SH-SY5Y (cell line): ENCODE measurements at regions not wholly inside any gene's neighbourhood (a gene's known extent, or its start where the extent isn't known, plus 50 kb on each side); places are given as distances from the start of the nearest gene placed in this dataset.

Experiments
- GATA2 ChIP-seq: IDR thresholded peaks from 2 replicates; pipeline ENCODE4 v1.6.1; 2011; ENCODE audit warnings: mild to moderate bottlenecking, low read depth, low read length
- GATA3 ChIP-seq: IDR thresholded peaks from 2 replicates; pipeline ENCODE4 v1.6.1; 2011; ENCODE audit warnings: low read depth, mild to moderate bottlenecking, low read length, moderate library complexity

DNA sequence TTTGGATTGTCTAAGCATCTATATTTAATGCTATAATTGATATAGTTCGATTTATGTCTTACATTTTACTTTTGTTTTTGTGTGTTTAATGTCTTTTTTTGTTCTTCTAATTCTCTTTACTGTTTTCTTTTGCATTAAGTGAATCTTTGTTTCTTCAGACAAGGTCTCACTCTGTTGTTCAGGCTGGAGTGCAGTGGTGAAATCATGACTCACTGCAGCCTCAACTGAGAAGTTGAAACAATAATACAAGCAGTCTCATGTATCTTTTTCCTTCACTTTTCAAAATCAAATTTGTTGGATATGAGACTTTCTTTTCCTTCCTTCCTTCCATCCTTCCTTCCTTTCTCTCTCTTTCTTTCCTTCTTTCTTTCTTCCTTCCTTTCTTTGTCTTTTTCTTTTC, 1401.6 kb downstream of the ADGRL3 start:
- TF ChIP-seq GATA3 (no peak), GATA2 (no peak)
